Activated CD8-positive, alpha-beta T cell treated with anti-CD3 and anti-CD28 coated beads for 36 hours (primary cell): ENCODE measurements at regions not wholly inside any gene's neighbourhood (a gene's known extent, or its start where the extent isn't known, plus 50 kb on each side); places are given as distances from the start of the nearest gene placed in this dataset.

Source experiments
- ATAC-seq: fragments of 200-7000 bp; cut with Tn5 transposase; one replicate; pipeline ENCODE4 v1.10.0; 2021; ENCODE audit warnings: mild to moderate bottlenecking, moderate library complexity
- CTCF ChIA-PET: fragments of 350-600 bp; sonication (Branson Sonifier 250); formaldehyde crosslinking; loops from one replicate; lab custom pipeline; 2021; ENCODE audit warnings: antibody characterized with exemption; lab: Charles Lee
- POLR2A ChIA-PET: fragments of 350-600 bp; sonication (Branson Sonifier 250); formaldehyde crosslinking; loops from one replicate; lab custom pipeline; 2021; ENCODE audit warnings: antibody characterized with exemption; lab: Charles Lee
- DNase-seq: peaks from one replicate; pipeline ENCODE4 v3.0.0-alpha.2; 2020
- H3K27ac Mint-ChIP-seq: one replicate; pipeline ENCODE4 v1.8.0; 2021; ENCODE audit warnings: mild to moderate bottlenecking, mixed read lengths
- H3K27me3 Mint-ChIP-seq: one replicate; pipeline ENCODE4 v1.8.0; 2021; ENCODE audit warnings: mixed read lengths
- H3K36me3 Mint-ChIP-seq: one replicate; pipeline ENCODE4 v1.8.0; 2021; ENCODE audit warnings: low read depth, mixed read lengths
- H3K4me1 Mint-ChIP-seq: one replicate; pipeline ENCODE4 v1.8.0; 2021; ENCODE audit warnings: low read depth, mixed read lengths
- H3K4me3 Mint-ChIP-seq: one replicate; pipeline ENCODE4 v1.8.0; 2021; ENCODE audit warnings: mild to moderate bottlenecking, moderate library complexity, mixed read lengths
- H3K9me3 Mint-ChIP-seq: one replicate; pipeline ENCODE4 v1.8.0; 2021; ENCODE audit warnings: mixed read lengths
- CTCF ChIP-seq: fragments of 200-600 bp; IDR thresholded peaks from one replicate; pipeline ENCODE4 v1.8.0; 2022; ENCODE audit warnings: antibody characterized with exemption, mild to moderate bottlenecking
- intact Hi-C: fragments of 100-400 bp; cut with micrococcal nuclease; formaldehyde crosslinking; loops from one replicate; pipeline ENCODE4 v1.10.0; 2022

- TF ChIP-seq CTCF: no peak
- intact Hi-C loops: no loop called here
- H3K36me3 Mint-ChIP-seq: no peaks in the 10 kb centered on the region
- ATAC-seq: no peak
- no peak overlapping the region for H3K4me3 Mint-ChIP-seq
- ChIA-PET CTCF (interaction anchor here (2.4 kb wide), 1 partner anchor 16 kb away, joined by 7 read pairs; no protein-coding TSS in a partner anchor), POLR2A (no interaction called here)
- H3K27me3 Mint-ChIP-seq: peaks cover 6% of the 10 kb centered on the region
- no peaks in the 10 kb centered on the region for H3K9me3 Mint-ChIP-seq
- peaks cover 4% of the 10 kb centered on the region for H3K4me1 Mint-ChIP-seq
- no peak for DNase-seq
- H3K27ac Mint-ChIP-seq: no peak overlapping the region
Observed at GRCh38 chr5:96031180-96031579, 69.5 kb upstream of the ELL2 start.

GRCh38 chr5:96026406-96027041 lies 64.9 kb upstream of the ELL2 start:
- no peaks in the 10 kb centered on the region for H3K9me3 Mint-ChIP-seq
- POLR2A ChIA-PET: no interaction called here
- DNase-seq: no peak
- no peak for TF ChIP-seq CTCF
- intact Hi-C loops: no loop called here
- peaks cover 6% of the 10 kb centered on the region for H3K4me1 Mint-ChIP-seq
- CTCF ChIA-PET: no interaction called here
- H3K4me3 Mint-ChIP-seq: no peak overlapping the region
- no peak overlapping the region for H3K27ac Mint-ChIP-seq
- ATAC-seq: no peak
- peaks cover 8% of the 10 kb centered on the region for H3K27me3 Mint-ChIP-seq
- H3K36me3 Mint-ChIP-seq: no peaks in the 10 kb centered on the region

- ChIA-PET POLR2A (no interaction called here), CTCF (no interaction called here)
- H3K9me3 Mint-ChIP-seq: no peaks in the 10 kb centered on the region
- ATAC-seq (no peak), DNase-seq (no peak)
- no peak for TF ChIP-seq CTCF
- H3K27me3 Mint-ChIP-seq: peaks cover 8% of the 10 kb centered on the region
- H3K4me3 Mint-ChIP-seq: no peak overlapping the region
- intact Hi-C loops: no loop called here
- peaks cover 6% of the 10 kb centered on the region for H3K4me1 Mint-ChIP-seq
- H3K27ac Mint-ChIP-seq: no peak overlapping the region
- H3K36me3 Mint-ChIP-seq: no peaks in the 10 kb centered on the region
Observed at GRCh38 chr5:96024683-96025475, 63.2 kb upstream of the ELL2 start.

GRCh38 chr5:96023518-96023917 lies 61.9 kb upstream of the ELL2 start:
- H3K4me1 Mint-ChIP-seq: peaks cover 6% of the 10 kb centered on the region
- H3K36me3 Mint-ChIP-seq: no peaks in the 10 kb centered on the region
- no peak for TF ChIP-seq CTCF
- H3K4me3 Mint-ChIP-seq: no peak overlapping the region
- ChIA-PET POLR2A (no interaction called here), CTCF (no interaction called here)
- H3K9me3 Mint-ChIP-seq: no peaks in the 10 kb centered on the region
- no peak overlapping the region for H3K27ac Mint-ChIP-seq
- ATAC-seq: no peak
- H3K27me3 Mint-ChIP-seq: peaks cover 4% of the 10 kb centered on the region
- DNase-seq: no peak
- intact Hi-C loops: no loop called here

- CTCF ChIA-PET: no interaction called here
- no peak for TF ChIP-seq CTCF
- H3K36me3 Mint-ChIP-seq: no peaks in the 10 kb centered on the region
- peaks cover 6% of the 10 kb centered on the region for H3K4me1 Mint-ChIP-seq
- H3K4me3 Mint-ChIP-seq: no peak overlapping the region
- POLR2A ChIA-PET: no interaction called here
- no peak for DNase-seq
- no peaks in the 10 kb centered on the region for H3K9me3 Mint-ChIP-seq
- no peak overlapping the region for H3K27ac Mint-ChIP-seq
- peaks cover 4% of the 10 kb centered on the region for H3K27me3 Mint-ChIP-seq
- ATAC-seq: no peak
- intact Hi-C loops: no loop called here
Observed at GRCh38 chr5:96022971-96023370, 61.3 kb upstream of the ELL2 start.
